Testis (tissue), 2 donors: ENCODE measurements at regions not wholly inside any gene's neighbourhood (a gene's known extent, or its start where the extent isn't known, plus 50 kb on each side); places are given as distances from the start of the nearest gene placed in this dataset.

Source experiments
- CTCF ChIP-seq, 3 experiments: fragments of 450-650 bp in 2 of 3; fragments of 200-600 bp in 1 of 3; sonication (generic) in 1 of 3; IDR thresholded peaks; one replicate each; pipeline ENCODE4 v1.5.1; 2016 to 2019; ENCODE audit warnings: antibody characterized with exemption in 3 of 3, mild to moderate bottlenecking in 2 of 3, moderate library complexity in 1 of 3
- POLR2A ChIP-seq: fragments of 450-650 bp; IDR thresholded peaks from one replicate; pipeline ENCODE4 v1.6.1; 2017; ENCODE audit warnings: antibody characterized with exemption, mild to moderate bottlenecking, moderate library complexity

GRCh38 chr18:4878480-4878879, 318.6 kb downstream of the AKAIN1 start:
- TF ChIP-seq CTCF (IDR thresholded peaks at IDR 0.05) (no peak), POLR2A (no peak)
